NT2/D1 (cell line): ENCODE measurements at regions not wholly inside any gene's neighbourhood (a gene's known extent, or its start where the extent isn't known, plus 50 kb on each side); places are given as distances from the start of the nearest gene placed in this dataset.

ENCODE experiments used
- SUZ12 ChIP-seq: IDR thresholded peaks from 2 replicates; pipeline ENCODE4 v1.6.1; 2011; ENCODE audit not compliant: insufficient read length, insufficient read depth; ENCODE audit errors: extremely low read depth
- YY1 ChIP-seq: IDR thresholded peaks from 2 replicates; pipeline ENCODE4 v1.6.1; 2011; ENCODE audit not compliant: insufficient read length, insufficient read depth
- ZNF274 ChIP-seq: IDR thresholded peaks from 2 replicates; pipeline ENCODE4 v1.6.1; 2011; ENCODE audit warnings: mild to moderate bottlenecking, low read depth, low read length

GRCh38 chr2:43041661-43042360, 184.6 kb downstream of the ZFP36L2 start:
- TF ChIP-seq SUZ12 (no peak), ZNF274 (no peak), YY1 (no peak)
